COLO668 (cell line): ENCODE measurements at regions not wholly inside any gene's neighbourhood (a gene's known extent, or its start where the extent isn't known, plus 50 kb on each side); places are given as distances from the start of the nearest gene placed in this dataset.
"Not testable (repeated sequence)": the region's sequence is repeated elsewhere in the genome, so short reads cannot be mapped to it uniquely, and the experiment has no call there.

Experiments
- DNase-seq: peaks from one replicate; lab custom pipeline; 2025; ENCODE audit not compliant: unreplicated experiment; lab: John Stamatoyannopoulos, UW

- not testable (repeated sequence) for DNase-seq
Observed at GRCh38 chr5:110987573-110987972, 83.9 kb upstream of the TSLP start.

DNA sequence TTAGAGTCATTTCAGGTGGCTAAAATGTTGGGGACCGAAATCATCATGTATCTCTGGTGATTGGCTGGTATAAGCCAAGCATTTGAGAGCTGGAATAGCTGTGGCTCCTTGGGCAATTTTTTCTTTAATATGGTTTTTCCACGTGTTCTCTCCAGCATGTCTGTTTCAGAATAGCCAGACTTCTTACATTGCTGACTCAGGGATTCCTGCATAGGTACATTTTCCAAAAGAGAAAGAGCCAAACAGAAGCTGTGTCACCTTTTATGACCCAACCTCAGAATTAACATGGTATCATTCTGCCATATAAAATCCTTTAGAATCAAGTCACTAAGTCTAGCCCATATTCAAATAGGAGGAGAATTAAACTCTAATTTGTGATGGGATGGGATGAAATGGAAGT, 74.8 kb upstream of the TSLP start:
- no peak for DNase-seq

- no peak for DNase-seq
Observed at GRCh38 chr5:111002036-111002435, 69.5 kb upstream of the TSLP start.

- no peak for DNase-seq
Observed at GRCh38 chr5:111003623-111004022, 67.9 kb upstream of the TSLP start.

DNA sequence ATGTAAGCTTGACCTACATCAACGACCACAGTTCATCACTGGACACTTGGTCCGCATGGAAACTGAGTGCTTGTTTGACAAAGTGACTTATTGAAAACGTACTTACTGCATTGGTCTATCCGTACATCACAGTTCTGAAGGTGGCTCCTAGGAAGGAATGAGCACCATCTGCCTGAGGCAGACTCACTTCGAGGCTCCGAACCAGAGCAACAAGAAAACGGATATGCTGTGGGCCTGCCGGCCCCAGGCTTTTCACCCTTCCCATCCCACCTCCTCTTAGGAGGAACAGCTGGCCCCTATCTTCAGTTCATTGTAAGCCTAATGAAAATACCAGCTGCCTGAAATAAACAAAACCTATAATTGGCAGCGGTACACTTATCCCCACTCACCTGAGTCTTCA, 67.2 kb upstream of the TSLP start:
- no peak for DNase-seq

GRCh38 chr5:111010783-111011182, 60.7 kb upstream of the TSLP start:
- no peak for DNase-seq

DNA sequence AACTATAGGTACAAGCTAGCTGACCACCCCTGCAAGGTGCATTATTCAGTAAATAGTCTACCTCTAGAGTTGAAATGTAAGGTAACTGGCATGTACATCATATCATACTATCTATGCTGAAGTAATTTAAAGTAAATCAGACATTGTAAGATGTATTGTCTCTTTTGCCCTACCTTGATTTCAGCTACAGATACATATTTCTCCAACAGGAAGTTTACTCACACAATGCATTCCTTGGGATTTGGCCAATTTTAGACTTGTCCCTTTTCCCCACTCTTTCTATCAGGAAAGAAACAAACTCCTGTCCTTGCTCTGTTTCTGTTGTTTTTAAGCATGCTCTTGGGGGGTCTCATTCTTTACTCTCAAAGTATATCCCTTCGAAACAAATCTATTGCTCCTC, 58.5 kb upstream of the TSLP start:
- no peak for DNase-seq

DNA sequence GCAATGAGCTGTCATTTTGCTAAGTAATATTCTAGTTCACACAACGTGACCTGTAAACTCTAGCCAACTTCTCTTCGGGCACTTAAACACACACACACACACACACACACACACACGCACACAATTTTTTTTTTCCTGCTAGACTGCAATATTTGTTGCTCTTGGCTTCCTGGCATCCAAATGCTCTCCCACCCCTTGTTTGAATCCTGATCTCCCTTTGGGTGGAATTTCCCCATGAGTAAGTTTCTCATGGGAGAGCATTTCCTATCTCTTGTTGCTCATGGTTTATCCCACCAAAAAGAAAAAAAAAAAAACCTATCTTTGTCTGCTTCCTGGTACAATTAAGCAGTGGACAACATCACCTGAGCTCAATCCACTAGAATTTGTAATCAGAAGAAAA, 54.7 kb upstream of the TSLP start:
- no peak for DNase-seq

DNA sequence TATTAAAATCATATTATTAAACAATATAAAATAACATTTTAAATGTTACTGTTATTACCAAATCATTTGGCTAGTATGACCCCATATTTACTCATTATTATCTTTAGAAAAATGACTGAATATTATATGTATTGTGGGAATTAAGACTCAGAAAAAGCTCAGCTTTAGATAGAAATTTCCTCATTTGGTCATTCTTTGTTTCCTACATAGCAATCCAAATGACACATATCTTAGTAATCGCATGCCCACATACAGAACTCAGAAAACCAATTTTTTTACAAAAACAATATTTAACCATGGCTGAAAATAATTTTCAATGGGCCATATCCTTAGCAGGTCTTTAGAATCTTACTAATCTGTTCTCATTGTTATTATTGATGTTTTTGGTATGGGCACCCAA, 53.8 kb upstream of the TSLP start:
- no peak for DNase-seq
